ENCODE measurements at regions not wholly inside any gene's neighbourhood (a gene's known extent, or its start where the extent isn't known, plus 50 kb on each side); places are given as distances from the start of the nearest gene placed in this dataset.

DNA sequence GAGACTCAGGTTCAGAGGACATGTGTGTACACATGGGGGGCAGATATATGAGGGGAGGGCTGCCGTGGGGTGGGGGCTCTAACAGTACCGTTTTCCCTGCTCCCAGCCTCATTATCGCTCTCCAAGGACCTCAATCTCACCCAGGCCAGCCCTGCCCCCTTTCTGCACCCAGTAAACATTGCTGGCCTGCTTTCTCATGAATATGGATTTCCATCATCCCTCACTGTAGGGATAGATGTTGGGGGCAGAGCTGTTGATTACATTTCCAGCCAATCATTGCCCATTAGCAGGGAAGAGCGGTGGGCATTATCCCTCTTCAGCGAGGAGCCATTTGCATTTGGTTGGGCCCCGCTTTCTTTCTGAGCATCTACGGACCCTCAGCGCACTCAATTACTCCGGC is 273.8 kb downstream of the RPS6KC1 start:
- DNase-seq (ENCODE audit: extremely low spot score): no peak
- no peak for TF ChIP-seq NFRKB (IDR thresholded peaks at IDR 0.05)
- no peak for TF ChIP-seq FOXK2 (IDR thresholded peaks at IDR 0.05)
- TF ChIP-seq L3MBTL2 (conservative IDR thresholded peaks at IDR 0.05): no peak
- no peak for TF ChIP-seq HDGF (IDR thresholded peaks at IDR 0.05; ENCODE audit: borderline replicate concordance)
- TF ChIP-seq ELF4 (IDR thresholded peaks at IDR 0.05): no peak
- TF ChIP-seq FOXA1 (IDR thresholded peaks at IDR 0.05): no peak
- POLR2A ChIA-PET: no interaction called here
- CTCF ChIA-PET: no interaction called here

GRCh38 chr1:213325482-213325881 is 274.4 kb downstream of the RPS6KC1 start:
- POLR2A ChIA-PET: no interaction called here
- DNase-seq (ENCODE audit: extremely low spot score): no peak
- CTCF ChIA-PET: no interaction called here
- no peak for TF ChIP-seq ELF4 (IDR thresholded peaks at IDR 0.05)
- TF ChIP-seq HDGF (IDR thresholded peaks at IDR 0.05; ENCODE audit: borderline replicate concordance): no peak
- no peak for TF ChIP-seq FOXA1 (IDR thresholded peaks at IDR 0.05)
- no peak for TF ChIP-seq FOXK2 (IDR thresholded peaks at IDR 0.05)
- TF ChIP-seq BHLHE40 (IDR thresholded peaks at IDR 0.05; ENCODE audit: borderline replicate concordance): no peak
- no peak for TF ChIP-seq NFRKB (IDR thresholded peaks at IDR 0.05)
- TF ChIP-seq SUZ12 (IDR thresholded peaks at IDR 0.05): no peak
- no peak for TF ChIP-seq LEF1 (IDR thresholded peaks at IDR 0.05; ENCODE audit: borderline replicate concordance)
- no peak for TF ChIP-seq FOXM1 (IDR thresholded peaks at IDR 0.05; ENCODE audit: borderline replicate concordance)
- no peak for TF ChIP-seq ARNT (IDR thresholded peaks at IDR 0.05)
- no peak for TF ChIP-seq CTBP1 (IDR thresholded peaks at IDR 0.05; ENCODE audit: borderline replicate concordance)
- no peak for TF ChIP-seq L3MBTL2 (conservative IDR thresholded peaks at IDR 0.05)
- no peak for TF ChIP-seq ZNF384 (IDR thresholded peaks at IDR 0.05)

GRCh38 chr1:213326281-213327016 is 275.4 kb downstream of the RPS6KC1 start:
- ChIA-PET CTCF (no interaction called here), POLR2A (no interaction called here)
- DNase-seq (ENCODE audit: extremely low spot score): no peak
- TF ChIP-seq TARDBP (IDR thresholded peaks at IDR 0.05) (no peak), FOXM1 (IDR thresholded peaks at IDR 0.05; ENCODE audit: borderline replicate concordance) (no peak), CTBP1 (IDR thresholded peaks at IDR 0.05; ENCODE audit: borderline replicate concordance) (no peak), LEF1 (IDR thresholded peaks at IDR 0.05; ENCODE audit: borderline replicate concordance) (no peak), ELF4 (IDR thresholded peaks at IDR 0.05) (no peak), BHLHE40 (IDR thresholded peaks at IDR 0.05; ENCODE audit: borderline replicate concordance) (no peak), SP1 (IDR thresholded peaks at IDR 0.05) (no peak), FOXA1 (IDR thresholded peaks at IDR 0.05) (no peak)

- no peak for DNase-seq (ENCODE audit: extremely low spot score)
These were observed 276.1 kb downstream of the RPS6KC1 start for GRCh38 chr1:213327017-213327667.

GRCh38 chr1:213329406-213330008 is 278.5 kb downstream of the RPS6KC1 start:
- no peak for DNase-seq (ENCODE audit: extremely low spot score)
- POLR2A ChIA-PET: no interaction called here
- TF ChIP-seq FOXM1 (IDR thresholded peaks at IDR 0.05; ENCODE audit: borderline replicate concordance): no peak
- no peak for TF ChIP-seq FOXA1 (IDR thresholded peaks at IDR 0.05)
- no peak for TF ChIP-seq ZNF384 (IDR thresholded peaks at IDR 0.05)
- no peak for TF ChIP-seq NFRKB (IDR thresholded peaks at IDR 0.05)
- no peak for TF ChIP-seq HDGF (IDR thresholded peaks at IDR 0.05; ENCODE audit: borderline replicate concordance)
- TF ChIP-seq SUZ12 (IDR thresholded peaks at IDR 0.05): no peak
- no peak for TF ChIP-seq TARDBP (IDR thresholded peaks at IDR 0.05)
- no peak for TF ChIP-seq LEF1 (IDR thresholded peaks at IDR 0.05; ENCODE audit: borderline replicate concordance)
- no peak for TF ChIP-seq BHLHE40 (IDR thresholded peaks at IDR 0.05; ENCODE audit: borderline replicate concordance)
- TF ChIP-seq ELF4 (IDR thresholded peaks at IDR 0.05): no peak
- TF ChIP-seq FOXK2 (IDR thresholded peaks at IDR 0.05): no peak
- no peak for TF ChIP-seq CTBP1 (IDR thresholded peaks at IDR 0.05; ENCODE audit: borderline replicate concordance)
- no peak for TF ChIP-seq ARNT (IDR thresholded peaks at IDR 0.05)
- TF ChIP-seq L3MBTL2 (conservative IDR thresholded peaks at IDR 0.05): no peak
- no peak for TF ChIP-seq SP1 (IDR thresholded peaks at IDR 0.05)
- TF ChIP-seq PKNOX1 (IDR thresholded peaks at IDR 0.05): no peak
- CTCF ChIA-PET: no interaction called here

More at GRCh38 chr1:213327017-213327667, 276.1 kb downstream of the RPS6KC1 start:
- CTCF ChIA-PET: no interaction called here
- POLR2A ChIA-PET: no interaction called here
- TF ChIP-seq NFRKB (IDR thresholded peaks at IDR 0.05) (no peak), LEF1 (IDR thresholded peaks at IDR 0.05; ENCODE audit: borderline replicate concordance) (no peak), ELF4 (IDR thresholded peaks at IDR 0.05) (no peak), FOXK2 (IDR thresholded peaks at IDR 0.05) (no peak), L3MBTL2 (conservative IDR thresholded peaks at IDR 0.05) (no peak), HDGF (IDR thresholded peaks at IDR 0.05; ENCODE audit: borderline replicate concordance) (no peak), ARNT (IDR thresholded peaks at IDR 0.05) (no peak), FOXA1 (IDR thresholded peaks at IDR 0.05) (no peak), CTBP1 (IDR thresholded peaks at IDR 0.05; ENCODE audit: borderline replicate concordance) (no peak), SP1 (IDR thresholded peaks at IDR 0.05) (no peak), BHLHE40 (IDR thresholded peaks at IDR 0.05; ENCODE audit: borderline replicate concordance) (no peak), ZNF384 (IDR thresholded peaks at IDR 0.05) (no peak), FOXM1 (IDR thresholded peaks at IDR 0.05; ENCODE audit: borderline replicate concordance) (no peak)

GRCh38 chr1:213330281-213330680 is 279.2 kb downstream of the RPS6KC1 start:
- TF ChIP-seq SUZ12 (IDR thresholded peaks at IDR 0.05): no peak
- TF ChIP-seq ARNT (IDR thresholded peaks at IDR 0.05): no peak
- no peak for TF ChIP-seq PKNOX1 (IDR thresholded peaks at IDR 0.05)
- no peak for TF ChIP-seq FOXK2 (IDR thresholded peaks at IDR 0.05)
- TF ChIP-seq NFRKB (IDR thresholded peaks at IDR 0.05): no peak
- no peak for TF ChIP-seq FOXM1 (IDR thresholded peaks at IDR 0.05; ENCODE audit: borderline replicate concordance)
- no peak for TF ChIP-seq LEF1 (IDR thresholded peaks at IDR 0.05; ENCODE audit: borderline replicate concordance)
- TF ChIP-seq CTBP1 (IDR thresholded peaks at IDR 0.05; ENCODE audit: borderline replicate concordance): no peak
- TF ChIP-seq TARDBP (IDR thresholded peaks at IDR 0.05): no peak
- no peak for TF ChIP-seq FOXA1 (IDR thresholded peaks at IDR 0.05)
- no peak for TF ChIP-seq HDGF (IDR thresholded peaks at IDR 0.05; ENCODE audit: borderline replicate concordance)
- no peak for TF ChIP-seq L3MBTL2 (conservative IDR thresholded peaks at IDR 0.05)
- TF ChIP-seq ZNF384 (IDR thresholded peaks at IDR 0.05): no peak
- no peak for TF ChIP-seq SP1 (IDR thresholded peaks at IDR 0.05)
- TF ChIP-seq ELF4 (IDR thresholded peaks at IDR 0.05): no peak
- no peak for TF ChIP-seq BHLHE40 (IDR thresholded peaks at IDR 0.05; ENCODE audit: borderline replicate concordance)
- DNase-seq (ENCODE audit: extremely low spot score): no peak
- CTCF ChIA-PET: no interaction called here
- POLR2A ChIA-PET: no interaction called here
